ENCODE measurements at regions not wholly inside any gene's neighbourhood (a gene's known extent, or its start where the extent isn't known, plus 50 kb on each side); places are given as distances from the start of the nearest gene placed in this dataset.

DNA sequence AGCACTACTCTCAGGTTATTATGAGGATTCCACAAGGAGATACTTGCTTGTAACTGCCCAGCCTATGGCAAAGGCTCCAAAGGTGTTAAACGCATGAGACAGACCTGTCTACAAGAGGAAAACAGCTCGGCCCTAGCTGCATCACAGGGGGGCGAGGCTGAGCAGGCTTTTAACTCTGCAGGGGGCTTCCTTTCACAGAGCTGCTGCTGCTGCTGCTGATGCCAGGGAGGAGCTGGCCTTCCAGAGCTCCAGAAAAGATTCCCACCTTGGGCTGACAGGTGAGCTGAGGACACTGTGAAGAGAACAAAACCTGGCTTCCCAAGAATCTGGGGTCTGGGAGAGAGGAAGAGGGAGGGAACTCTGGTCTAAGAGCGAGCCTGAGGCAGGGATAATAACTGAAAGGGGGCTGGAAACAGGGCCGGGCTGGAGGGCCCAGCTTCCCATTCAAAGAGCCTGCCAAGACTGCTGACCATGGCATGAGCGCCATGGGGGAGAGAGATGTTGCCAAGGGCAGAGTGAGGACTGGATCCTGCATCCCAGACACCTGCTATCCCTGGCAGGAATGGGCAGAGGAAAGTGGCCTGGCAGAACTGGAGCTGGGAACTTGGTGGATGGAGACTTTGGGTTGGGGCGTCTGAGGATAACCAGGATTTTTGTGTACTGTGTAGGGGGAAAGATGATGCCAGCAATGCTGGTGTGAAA, 211.1 kb upstream of the LRFN2 start (continued):
- no peak for TF ChIP-seq ZNF274 (IDR thresholded peaks at IDR 0.05; ENCODE audit: borderline replicate concordance, extremely low read depth, low read length)
- TF ChIP-seq GTF2F1 (IDR thresholded peaks at IDR 0.05; ENCODE audit: borderline replicate concordance, low read depth, low read length) = no peak
